ENCODE measurements at regions not wholly inside any gene's neighbourhood (a gene's known extent, or its start where the extent isn't known, plus 50 kb on each side); places are given as distances from the start of the nearest gene placed in this dataset.
A peak's percentile ranks its signal among the peaks of the same experiment; 100 is the strongest.
"Not testable (repeated sequence)": the region's sequence is repeated elsewhere in the genome, so short reads cannot be mapped to it uniquely, and the experiment has no call there.

DNA sequence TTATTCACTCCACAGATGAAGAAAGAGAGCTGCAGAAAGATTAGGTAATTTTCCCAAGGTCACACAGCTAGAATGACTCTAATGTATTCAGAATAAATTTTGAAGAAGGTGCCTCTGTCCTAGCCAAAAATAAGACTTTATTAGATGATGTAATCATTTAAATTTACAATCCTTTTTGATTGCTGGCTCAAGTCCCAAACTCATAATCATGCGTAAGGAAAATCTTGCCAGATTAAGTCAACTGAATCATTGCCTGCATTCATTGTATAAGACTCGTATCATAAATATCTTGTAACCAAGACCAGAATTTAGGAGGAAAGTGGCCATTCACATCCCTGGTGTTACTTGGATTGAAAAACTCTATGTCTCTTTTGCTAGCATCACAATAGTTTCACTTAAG, 53.1 kb upstream of the STK39 start:
- DNase-seq: no peak

DNA sequence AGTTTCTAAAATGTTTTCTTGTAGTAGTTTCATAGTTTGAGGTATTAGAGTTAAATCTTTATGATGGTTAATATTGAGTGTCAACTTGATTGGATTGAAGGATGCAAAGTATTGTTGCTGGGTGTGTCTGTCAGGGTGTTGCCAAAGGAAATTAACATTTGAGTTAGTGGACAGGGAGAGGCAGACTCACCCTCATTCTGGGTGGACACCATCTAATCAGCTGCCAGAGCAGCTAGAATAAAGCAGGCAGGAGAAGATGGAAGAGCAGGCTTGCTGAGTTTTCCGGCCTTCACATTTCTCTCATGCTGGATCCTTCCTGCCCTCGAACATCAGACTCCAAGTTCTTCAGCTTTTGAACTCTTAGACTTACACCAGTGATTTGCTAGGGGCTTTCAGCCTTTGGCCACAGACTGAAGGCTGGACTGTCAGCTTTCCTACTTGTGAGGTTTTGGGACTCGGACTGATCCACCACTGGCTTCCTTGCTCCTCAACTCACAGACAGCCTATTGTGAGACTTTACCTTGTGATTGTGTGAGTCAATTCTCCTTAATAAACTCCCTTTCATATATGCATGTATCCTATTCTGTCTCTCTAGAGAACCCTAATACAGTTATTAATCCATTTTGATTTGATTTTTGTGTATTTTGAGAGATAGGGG, 56.8 kb upstream of the STK39 start:
- DNase-seq: no peak

DNA sequence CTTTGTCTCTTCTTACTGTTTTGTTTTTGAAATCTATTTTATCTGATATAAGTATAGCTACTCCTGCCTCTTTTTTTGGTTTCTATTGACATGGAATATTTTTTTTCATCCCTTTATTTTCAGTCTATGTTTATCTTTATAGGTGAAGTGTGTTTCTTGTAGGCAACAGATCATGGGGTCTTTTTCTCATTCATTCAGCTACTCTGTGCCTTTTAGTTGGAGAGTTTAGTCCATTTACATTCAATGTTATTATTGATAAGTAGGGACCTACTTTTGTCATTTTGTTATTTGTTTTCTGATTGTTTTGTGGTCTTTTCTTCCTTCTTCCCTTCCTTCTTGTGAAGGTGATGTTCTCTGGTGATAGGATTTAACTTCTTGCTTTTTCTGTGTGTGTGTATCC, 60.0 kb upstream of the STK39 start:
- DNase-seq: no peak

DNA sequence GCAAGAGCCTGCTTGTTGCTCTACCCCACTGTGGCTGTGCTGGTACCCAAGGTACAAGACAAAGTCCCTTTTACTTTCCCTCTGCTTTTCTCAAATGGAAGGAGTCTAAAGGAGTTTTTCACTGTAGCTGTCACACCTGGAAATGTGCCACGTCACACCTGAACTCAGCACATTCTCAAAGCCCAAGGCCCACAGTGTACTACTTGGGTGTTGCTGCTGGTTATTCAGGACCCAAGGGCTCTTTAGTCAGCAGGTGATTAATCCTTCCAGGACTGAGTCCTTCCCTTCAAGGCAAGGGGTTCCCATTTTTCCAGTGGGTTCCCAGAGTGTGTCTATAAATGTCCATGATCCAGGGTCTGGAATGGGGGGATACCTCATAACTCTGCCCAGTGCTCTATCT, 63.2 kb upstream of the STK39 start:
- no peak for DNase-seq

DNA sequence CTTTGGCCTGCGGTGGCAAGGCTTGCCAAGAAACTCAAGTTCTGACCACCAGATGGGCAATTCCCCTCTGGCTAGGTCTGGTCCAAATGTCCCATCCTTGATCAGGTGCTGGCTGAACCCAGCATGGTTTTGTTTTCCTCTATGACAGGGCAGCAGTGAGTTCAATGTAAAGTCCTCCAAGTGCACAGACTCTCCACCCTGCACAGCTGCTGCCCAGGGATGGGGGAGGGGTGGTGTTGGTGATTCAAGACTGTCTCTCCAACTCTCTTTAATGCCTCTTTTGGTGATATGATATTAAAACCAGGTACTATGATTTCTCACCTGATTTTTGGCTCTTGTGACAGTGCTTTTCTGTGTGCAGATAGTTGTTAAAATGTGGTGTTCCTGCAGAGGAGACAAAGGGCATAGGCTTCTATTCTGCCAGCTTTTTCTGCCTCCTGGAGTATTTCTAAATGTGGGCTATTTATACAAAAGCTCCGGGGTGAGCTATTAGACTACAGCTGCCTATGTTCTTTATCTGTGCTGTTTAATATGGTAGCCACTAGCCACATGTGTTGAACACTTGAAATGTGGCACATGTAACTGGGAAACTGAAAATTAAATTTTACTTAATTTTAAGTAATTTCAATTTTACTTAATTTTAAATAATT, 64.0 kb upstream of the STK39 start:
- DNase-seq: no peak

DNA sequence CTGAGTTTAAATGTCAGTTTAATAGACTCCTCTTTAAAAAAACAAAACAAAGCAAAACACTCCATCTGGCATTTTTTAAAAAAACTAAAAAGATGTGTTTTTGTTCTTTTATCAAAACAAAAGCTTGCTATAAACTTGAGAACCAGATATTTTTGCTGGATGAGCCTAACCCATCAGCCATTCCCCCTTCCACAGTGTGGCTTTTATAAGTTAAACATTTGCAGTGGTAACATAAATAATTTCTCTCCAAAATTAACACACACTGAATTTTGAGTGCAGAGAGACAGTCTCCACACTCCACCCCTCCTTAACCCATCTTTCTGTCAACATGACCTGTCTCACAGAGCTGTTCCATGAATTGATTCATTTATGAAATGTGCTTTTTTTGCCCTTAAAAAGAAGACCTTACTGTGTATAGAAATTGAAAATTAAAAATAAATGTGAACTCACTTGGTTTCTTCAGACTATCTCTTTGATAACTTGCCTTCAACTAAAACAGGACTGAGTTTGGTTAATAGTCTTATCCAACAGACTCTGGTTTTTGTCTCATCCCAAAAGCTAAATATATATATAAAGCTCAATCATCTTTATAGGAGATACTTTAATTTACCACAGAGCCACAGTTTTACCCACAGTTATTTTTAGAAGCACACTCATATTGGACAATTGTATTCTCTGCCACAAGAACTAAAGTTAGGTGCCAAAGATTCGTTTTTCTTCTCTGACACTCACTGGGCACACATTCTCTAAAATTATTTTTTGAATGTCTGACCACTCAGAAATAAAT, 64.8 kb upstream of the STK39 start:
- DNase-seq: no peak

DNA sequence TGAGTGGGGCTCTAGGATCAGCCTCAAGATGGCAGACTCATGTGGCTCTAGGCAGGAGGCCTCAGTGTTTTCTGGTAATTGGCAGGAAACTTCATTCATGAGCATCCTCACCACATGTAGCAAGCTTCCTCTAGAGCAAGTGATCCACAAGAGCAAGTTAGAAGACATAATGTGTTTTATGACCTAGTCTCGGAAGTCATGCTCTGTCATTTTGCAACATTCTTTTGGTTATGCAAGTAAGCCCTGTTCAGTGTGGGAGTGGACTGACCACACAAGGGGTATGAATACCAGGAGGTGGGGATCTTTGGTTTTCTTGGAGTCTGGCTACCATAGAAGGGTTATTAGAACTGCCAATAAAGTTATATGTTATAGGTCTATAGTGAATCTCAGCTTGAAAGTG, 66.8 kb upstream of the STK39 start:
- DNase-seq: no peak

DNA sequence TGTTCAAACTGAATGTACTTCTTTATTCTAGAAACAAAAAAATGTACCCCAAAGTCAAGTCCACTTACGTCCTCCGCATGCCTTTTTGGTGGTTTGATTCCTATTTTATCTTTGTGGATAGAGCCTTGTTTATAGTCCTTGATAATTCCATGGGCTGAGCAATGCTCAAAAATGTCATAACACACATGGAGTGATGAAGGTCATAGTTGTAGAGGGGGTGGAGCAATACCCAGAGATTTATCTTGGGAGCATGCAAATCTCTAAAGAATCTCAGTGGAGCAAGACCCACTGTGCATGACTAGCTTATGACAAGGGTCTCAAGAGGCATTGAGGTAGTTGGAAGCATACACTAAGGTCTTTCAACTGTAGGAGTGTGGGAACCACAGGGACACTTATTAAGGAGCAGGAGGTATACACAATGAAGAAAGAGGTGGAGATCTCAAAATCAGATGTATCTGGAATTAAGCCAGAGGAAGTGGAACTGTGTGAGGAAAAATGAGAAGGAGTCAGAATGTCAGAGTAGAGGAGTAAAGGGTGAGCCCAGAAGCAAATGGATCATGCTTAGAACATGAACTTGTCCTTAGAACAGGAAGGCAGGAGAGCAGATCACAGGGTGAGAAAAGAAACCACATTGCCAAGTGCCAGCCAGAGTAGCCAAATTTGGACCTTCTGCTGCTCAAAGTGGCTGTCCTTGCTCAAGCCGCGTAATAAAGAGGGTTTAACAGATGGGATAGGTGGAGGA, 68.1 kb upstream of the STK39 start:
- DNase-seq: no peak

DNA sequence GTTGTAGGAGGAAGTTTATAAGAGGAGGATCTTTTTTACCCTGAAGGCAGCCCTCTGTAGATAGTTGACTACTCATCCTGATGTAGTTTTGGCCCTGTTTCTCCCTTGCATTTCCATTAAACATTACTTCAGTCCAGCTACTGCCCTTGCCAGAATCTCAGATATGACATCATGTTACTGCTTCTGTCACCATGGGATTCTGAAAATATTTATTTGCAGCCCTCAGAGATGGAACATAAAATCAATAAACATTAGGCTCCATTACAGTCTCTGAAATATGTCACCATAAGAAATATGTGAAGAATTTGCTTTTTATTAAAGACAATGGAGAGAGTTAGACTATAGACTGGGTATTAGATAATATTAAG, 68.7 kb upstream of the STK39 start:
- no peak for DNase-seq

DNA sequence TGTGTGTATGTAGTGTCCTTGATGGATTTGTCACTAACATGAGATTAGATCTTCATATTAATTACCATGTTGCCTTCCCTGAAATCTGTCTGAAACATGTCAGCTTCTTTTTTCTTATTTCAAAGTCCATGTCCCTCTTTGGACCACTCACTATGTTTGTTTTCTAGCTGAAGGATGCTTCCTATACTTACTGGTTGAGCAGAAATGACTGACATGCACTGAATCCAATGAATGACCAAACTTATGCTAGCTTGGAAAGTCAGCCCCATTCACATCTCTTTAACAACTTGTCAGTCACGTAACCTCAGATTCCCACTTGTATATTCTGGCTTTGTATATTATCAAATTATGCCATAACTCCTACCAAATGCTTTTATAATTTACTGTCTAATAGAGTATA, 69.9 kb upstream of the STK39 start:
- no peak for DNase-seq

DNA sequence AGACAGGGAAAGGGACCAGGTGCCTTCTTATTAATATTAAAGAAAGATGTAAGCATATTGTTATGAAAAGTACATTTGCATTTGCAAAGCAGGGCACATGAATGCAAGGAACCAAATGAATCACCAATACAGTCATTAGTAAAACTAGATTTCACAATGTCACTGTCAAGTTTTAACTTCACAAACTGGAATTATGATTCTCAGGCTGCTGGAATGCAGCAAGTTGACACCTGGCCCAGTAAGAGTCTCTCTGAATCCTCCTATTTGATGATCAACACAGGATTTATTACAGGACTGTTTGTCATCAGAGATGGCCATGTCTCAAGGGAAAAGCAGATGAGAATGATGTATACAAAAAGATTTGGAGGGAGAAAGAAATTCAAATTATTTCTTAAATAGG, 72.9 kb upstream of the STK39 start:
- no peak for DNase-seq

DNA sequence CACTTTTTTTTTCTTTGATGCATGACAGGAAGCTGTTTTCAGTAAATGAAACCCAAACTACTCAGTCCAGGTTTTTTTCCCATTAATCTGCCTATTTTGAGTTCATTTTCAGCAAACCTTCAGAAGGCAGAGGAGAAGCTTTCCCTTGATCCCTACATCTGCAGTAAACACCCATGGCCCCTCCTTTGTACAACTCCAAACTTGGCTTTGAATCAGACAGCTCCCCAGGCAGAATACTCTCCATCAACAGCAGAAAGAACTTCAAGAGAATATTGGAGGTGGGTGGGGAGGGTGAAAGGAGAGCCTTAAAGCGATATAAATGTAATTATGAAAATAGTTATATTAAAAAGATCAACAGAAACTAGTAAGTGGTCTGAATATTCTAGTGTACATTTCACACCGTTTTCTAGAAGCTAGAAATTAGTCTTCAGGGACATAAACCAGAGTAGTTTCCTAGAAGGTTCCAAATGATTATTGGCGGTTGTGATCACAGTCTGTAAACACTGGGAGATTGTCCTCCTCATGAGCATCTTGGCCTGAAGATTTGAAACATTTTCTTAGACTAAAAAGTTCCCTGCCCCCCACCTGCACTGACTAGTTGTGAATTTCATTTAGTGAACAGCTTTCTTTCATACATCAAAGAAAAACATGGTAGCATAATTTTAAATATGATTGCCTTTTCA, 75.1 kb upstream of the STK39 start:
- DNase-seq: no peak

DNA sequence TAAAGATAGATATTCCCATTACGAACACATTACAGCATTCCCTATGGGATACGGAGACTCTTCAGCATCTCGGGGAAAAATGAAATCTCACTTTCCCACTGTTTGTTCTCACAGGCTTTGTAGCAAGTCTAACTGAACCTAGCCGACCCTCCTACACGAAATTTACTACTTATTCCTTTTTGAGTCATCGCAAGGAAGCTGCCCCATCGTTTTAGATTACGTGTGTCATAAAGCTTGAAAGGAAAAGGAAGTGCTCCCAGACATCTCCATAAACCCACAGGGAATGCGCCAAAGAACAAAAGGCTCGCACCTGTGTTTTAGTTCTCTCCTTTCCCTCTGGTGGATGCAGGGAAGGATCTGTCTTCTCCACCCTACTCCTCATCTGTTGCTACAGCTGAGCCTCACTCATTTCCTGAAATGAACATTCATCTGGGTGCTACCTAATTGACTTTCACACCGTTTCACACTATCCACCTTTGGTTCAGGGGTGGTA, 76.2 kb upstream of the STK39 start:
- DNase-seq: no peak

DNA sequence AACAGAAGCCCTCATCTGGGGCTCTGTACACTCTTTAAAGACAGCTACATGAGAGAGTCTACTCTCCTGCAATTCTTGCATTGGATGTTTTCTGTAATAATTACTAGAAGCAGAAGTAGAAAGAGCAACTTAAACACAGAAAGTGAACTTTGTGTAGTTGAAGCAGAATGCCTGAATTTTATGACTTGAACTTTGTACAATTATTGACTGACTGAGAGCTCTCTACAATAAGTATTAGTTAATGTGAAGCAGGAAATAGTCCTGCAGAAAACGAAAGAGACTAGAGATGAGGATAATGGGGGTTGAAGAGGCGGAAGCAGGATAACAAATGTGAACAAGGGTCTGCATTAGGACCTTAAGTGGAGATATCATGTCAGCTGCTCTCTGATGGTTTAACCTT, 79.2 kb upstream of the STK39 start:
- DNase-seq: no peak

DNA sequence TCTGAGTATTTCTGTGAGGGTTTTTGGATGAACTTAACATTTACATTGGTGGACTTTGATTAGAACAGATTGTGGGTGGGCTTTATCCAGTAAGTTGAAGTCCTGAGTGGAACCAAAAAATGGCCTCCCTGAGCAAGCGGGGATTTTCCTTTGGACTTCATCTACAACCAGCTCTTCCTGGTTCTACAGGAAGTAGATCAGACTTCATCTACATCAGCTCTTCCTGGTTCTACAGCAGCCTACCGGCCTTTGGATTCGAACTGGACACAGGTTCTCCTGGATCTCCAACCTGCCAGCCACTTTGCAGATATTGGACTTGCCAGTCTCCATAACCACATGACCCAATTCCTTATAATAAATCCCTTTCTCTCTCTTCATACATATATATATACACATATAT, 79.9 kb upstream of the STK39 start:
- DNase-seq: no peak

DNA sequence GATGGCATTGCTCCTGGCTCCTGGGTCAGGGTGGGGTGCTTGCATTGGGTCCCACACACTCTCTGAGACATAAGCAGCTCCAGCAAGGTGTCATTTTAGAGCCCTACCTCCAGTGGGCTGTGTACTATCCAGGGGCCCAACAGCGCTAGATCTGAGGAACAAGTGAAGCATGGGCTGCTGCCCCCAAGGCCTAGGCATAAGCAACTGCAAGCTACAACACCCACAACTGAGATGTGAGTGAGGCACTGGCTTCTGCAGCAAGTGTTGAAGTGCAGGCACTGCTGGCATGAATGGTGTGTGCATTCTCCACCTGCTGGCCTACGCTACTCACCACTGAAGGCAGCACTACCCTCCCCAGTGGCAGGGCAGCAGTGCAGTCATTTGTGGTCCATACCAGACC, 81.0 kb upstream of the STK39 start:
- no peak for DNase-seq

DNA sequence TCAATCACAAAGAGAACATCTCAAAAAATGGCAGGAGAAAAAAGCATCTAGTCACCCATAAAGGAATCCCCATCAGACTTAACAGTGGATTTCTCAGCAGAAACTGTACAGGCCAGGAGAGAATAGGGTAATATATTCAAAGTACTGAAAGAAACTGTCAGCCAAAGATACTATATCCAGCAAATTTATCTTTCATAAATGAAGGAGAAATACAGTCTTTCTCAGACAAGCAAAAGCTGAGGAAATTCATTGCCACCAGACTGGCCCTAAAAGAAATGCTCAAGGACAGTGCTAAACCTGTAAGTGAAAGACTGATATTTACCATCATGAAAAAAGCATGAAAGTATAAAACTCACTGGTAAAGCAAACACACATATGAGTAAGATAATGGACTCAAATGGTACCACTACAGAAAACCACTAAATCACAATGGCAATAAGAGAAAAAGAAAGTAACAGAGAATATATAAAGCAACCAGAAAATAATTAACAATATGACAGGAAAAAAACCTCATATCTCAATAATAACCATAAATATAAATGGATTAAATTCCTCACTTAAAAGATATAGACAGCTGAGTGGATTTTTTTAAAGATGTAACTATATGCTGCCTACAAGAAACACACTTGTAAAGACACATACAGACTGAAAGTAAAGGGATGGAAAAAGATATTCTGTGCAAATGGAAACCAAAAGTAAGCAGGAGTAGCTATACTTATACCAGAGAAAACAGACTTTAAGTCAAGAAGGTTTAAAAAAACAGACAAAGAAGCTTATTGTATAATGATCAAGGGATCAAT, 83.4 kb upstream of the STK39 start:
- DNase-seq: no peak

DNA sequence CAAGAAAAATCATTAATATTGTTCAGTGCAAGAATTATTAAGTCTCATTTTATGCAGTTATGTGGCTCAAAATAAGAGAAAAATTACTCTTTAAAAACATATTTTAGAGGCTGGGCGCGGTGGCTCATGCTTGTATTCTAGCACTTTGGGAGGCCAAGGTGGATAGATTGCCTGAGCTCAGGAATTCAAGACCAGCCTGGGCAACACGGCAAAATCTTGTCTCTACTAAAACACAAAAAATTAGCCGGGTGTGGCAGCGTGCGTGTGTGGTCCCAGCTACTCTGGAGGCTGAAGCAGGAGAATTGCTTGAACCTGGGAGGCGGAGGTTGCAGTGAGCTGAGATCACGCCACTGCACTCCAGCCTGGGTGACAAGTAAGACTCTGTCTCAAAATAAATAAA, 87.9 kb upstream of the STK39 start:
- not testable (repeated sequence) for DNase-seq

DNA sequence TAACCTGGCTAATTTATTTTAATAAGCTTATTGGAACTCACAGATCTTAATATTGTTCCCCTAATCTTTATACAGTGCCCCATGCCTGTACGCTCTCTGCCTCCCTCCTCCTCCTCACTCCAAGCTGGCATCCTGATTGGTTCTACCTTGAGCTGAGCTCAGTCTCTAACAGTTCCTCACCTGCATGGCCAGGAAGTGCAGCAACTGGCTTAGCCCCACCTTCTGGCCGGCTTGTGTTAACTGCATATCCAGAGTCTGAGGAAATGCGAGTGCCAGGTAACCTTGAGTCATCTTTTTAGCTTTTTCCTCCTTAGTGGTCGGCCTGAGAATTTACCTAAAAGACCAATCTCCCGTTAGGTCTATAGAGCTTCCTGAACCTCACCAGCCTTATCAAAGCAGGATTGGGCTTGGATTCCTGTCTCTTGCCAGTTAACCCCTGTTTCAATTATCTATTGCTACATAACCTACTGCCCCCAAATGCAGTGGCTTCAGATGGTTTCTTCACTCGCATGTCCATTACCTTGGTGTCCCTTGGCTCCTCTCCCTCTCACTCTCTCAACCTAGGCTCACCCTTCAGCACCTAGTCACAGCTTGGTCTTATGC, 89.5 kb upstream of the STK39 start:
- DNase-seq: peak; percentile 38

DNA sequence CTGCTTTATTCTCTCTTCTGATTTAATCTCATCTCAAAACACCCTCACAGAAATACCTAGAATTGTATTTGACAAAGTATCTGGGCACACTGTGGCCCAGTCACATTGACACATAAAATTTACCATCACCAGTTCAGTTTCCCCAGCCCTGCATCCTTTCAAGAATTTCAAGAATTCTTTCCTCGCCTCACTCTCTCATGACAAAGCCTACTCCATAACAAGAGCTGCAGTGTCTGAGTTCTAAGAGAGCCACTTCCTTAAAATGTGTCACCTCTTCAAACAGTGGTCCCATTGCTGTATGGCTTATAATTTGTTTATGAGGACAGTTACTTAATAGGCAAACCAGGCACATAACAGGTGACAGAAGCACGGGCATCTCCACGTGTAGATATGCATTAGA, 90.9 kb upstream of the STK39 start:
- no peak for DNase-seq

DNA sequence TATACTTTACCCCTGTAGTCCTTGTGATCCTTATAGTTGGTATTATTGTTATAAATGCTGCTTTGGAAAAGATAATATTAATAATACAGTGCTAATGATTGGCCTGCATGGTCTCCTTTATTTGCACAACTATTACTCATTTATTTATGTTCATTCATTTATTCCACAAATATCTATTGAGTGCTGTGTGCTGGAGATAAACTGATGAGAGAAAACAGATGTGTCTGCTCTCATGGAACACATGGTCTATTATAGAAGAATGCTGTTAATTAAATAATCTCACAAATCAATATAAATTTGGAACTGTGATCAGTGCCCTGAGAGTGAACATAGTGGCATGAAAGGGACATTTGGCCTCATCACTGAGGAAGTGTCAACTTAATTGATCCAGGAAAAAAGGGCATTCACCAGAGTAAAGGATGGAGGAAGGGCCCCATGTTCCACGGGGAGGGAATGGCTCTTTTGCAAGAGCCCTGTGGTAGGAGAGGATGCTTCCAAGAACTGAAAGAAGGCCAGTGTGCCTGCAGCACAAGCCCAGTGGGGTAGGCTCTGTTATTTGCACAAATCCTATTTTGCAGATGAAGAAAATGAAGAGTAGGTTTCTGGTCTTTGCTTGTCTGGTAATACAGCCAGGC, 91.5 kb upstream of the STK39 start:
- no peak for DNase-seq
